ENCODE measurements at regions not wholly inside any gene's neighbourhood (a gene's known extent, or its start where the extent isn't known, plus 50 kb on each side); places are given as distances from the start of the nearest gene placed in this dataset.

DNA sequence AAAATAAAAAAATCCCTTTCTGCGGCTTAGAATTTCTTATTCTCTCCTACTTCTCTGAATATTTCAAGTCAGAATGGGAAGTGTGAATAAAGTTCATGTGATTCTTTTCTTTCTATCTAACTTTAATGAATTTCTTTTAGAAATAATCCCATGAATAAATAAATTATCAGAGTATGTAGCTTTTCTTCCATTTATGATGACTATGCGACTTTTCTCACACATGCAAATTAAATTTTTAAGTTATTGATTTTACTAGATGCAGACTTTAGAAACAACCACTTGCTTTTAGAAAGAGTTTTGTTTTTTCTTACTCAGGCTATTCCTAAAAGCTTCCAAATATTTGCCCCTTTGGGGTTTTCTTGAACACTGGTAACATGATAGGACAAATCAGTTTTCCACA lies 477.7 kb upstream of the AGTR1 start:
- DNase-seq (no peak), FAIRE-seq (no peak)
- Histone ChIP-seq H3K36me3 (ENCODE audit: control insufficient read depth in 2 of 3, insufficient read depth in 3 of 3, low read length in 3 of 3) (no peaks in the 10 kb centered on the region), H3K27me3 (ENCODE audit: control insufficient read depth, insufficient read depth, low read length) (no peaks in the 10 kb centered on the region), H3K27ac (ENCODE audit: low read depth in 2 of 2, low read length in 2 of 2) (no peak overlapping the region), H3K9me3 (ENCODE audit: control insufficient read depth in 2 of 3, insufficient read depth in 1 of 3, low read length in 3 of 3) (no peaks in the 10 kb centered on the region), H3K4me1 (ENCODE audit: control insufficient read depth in 2 of 3, insufficient read depth in 2 of 3, low read depth in 1 of 3, low read length in 3 of 3) (no peaks in the 10 kb centered on the region), H3K9ac (ENCODE audit: low read length in 3 of 3) (no peak overlapping the region), H3K4me3 (ENCODE audit: low read length in 3 of 3) (no peak overlapping the region)
- intact Hi-C loops (cut with DNase I): no loop called here
- no peak for TF ChIP-seq CTCF (IDR thresholded peaks at IDR 0.05; ENCODE audit: borderline replicate concordance, extremely low read depth, insufficient read depth)

DNA sequence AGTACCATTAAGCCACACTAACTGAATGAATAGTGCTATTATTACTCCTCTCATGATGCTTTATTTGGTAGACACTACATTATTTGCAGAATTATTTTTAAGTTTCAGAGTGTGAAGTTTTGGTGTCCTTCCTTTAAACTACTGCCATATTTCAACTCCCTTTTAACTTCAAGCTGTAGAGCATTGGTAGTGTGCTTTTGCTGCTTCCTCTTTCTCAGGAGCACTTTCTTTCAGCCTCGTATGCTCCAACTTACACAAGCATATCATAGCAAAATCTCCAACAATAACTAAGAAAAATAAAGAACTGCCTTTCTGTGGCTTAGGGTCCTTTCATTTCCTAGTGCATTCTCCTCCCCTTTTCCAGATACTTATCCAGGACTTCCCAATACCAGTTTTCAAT lies 476.4 kb upstream of the AGTR1 start:
- Histone ChIP-seq H3K4me1 (ENCODE audit: control insufficient read depth in 2 of 3, insufficient read depth in 2 of 3, low read depth in 1 of 3, low read length in 3 of 3) (no peaks in the 10 kb centered on the region), H3K36me3 (ENCODE audit: control insufficient read depth in 2 of 3, insufficient read depth in 3 of 3, low read length in 3 of 3) (no peaks in the 10 kb centered on the region), H3K9me3 (ENCODE audit: control insufficient read depth in 2 of 3, insufficient read depth in 1 of 3, low read length in 3 of 3) (no peaks in the 10 kb centered on the region), H3K27ac (ENCODE audit: low read depth in 2 of 2, low read length in 2 of 2) (no peak overlapping the region), H3K4me3 (ENCODE audit: low read length in 3 of 3) (no peak overlapping the region), H3K9ac (ENCODE audit: low read length in 3 of 3) (no peak overlapping the region), H3K27me3 (ENCODE audit: control insufficient read depth, insufficient read depth, low read length) (no peaks in the 10 kb centered on the region)
- FAIRE-seq (no peak), DNase-seq (no peak)
- intact Hi-C loops (cut with DNase I): no loop called here
- TF ChIP-seq CTCF (IDR thresholded peaks at IDR 0.05; ENCODE audit: borderline replicate concordance, extremely low read depth, insufficient read depth): no peak

- Histone ChIP-seq H3K4me1 (ENCODE audit: control insufficient read depth in 2 of 3, insufficient read depth in 2 of 3, low read depth in 1 of 3, low read length in 3 of 3) (no peaks in the 10 kb centered on the region), H3K9me3 (ENCODE audit: control insufficient read depth in 2 of 3, insufficient read depth in 1 of 3, low read length in 3 of 3) (no peaks in the 10 kb centered on the region), H3K27me3 (ENCODE audit: control insufficient read depth, insufficient read depth, low read length) (no peaks in the 10 kb centered on the region), H3K36me3 (ENCODE audit: control insufficient read depth in 2 of 3, insufficient read depth in 3 of 3, low read length in 3 of 3) (no peaks in the 10 kb centered on the region), H3K9ac (ENCODE audit: low read length in 3 of 3) (no peak overlapping the region), H3K27ac (ENCODE audit: low read depth in 2 of 2, low read length in 2 of 2) (no peak overlapping the region), H3K4me3 (ENCODE audit: low read length in 3 of 3) (no peak overlapping the region)
- no peak for FAIRE-seq
- intact Hi-C loops (cut with DNase I): no loop called here
- TF ChIP-seq CTCF (IDR thresholded peaks at IDR 0.05; ENCODE audit: borderline replicate concordance, extremely low read depth, insufficient read depth): no peak
- no peak for DNase-seq
These were observed 474.4 kb upstream of the AGTR1 start for GRCh38 chr3:148223266-148223665.

DNA sequence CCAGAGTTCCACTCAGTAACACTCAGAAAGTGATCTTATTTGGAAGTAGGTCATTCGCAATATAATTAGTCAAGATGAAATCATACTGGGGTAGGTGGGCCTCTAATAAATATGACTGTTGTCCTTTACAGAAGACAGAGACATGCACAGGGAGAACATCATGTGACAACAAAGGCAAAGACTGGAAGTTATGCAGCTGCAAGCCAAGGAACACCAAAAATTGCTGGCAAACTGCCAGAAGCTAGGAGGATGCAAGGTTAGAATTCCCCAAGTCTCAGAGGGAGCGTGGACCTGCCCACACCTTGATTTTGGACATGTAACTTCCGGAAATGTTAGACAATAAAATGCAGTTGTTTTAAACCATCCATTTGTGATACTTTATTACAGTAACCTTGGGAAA lies 471.5 kb upstream of the AGTR1 start:
- H3K9me3 ChIP-seq (ENCODE audit: control insufficient read depth in 2 of 3, insufficient read depth in 1 of 3, low read length in 3 of 3): no peaks in the 10 kb centered on the region
- no peaks in the 10 kb centered on the region for H3K36me3 ChIP-seq (ENCODE audit: control insufficient read depth in 2 of 3, insufficient read depth in 3 of 3, low read length in 3 of 3)
- TF ChIP-seq CTCF (IDR thresholded peaks at IDR 0.05; ENCODE audit: borderline replicate concordance, extremely low read depth, insufficient read depth): no peak
- FAIRE-seq (no peak), DNase-seq (no peak)
- intact Hi-C loops (cut with DNase I): no loop called here
- H3K27me3 ChIP-seq (ENCODE audit: control insufficient read depth, insufficient read depth, low read length): no peaks in the 10 kb centered on the region
- H3K4me1 ChIP-seq (ENCODE audit: control insufficient read depth in 2 of 3, insufficient read depth in 2 of 3, low read depth in 1 of 3, low read length in 3 of 3): no peaks in the 10 kb centered on the region
- H3K4me3 ChIP-seq (ENCODE audit: low read length in 3 of 3): no peak overlapping the region
- no peak overlapping the region for H3K27ac ChIP-seq (ENCODE audit: low read depth in 2 of 2, low read length in 2 of 2)
- no peak overlapping the region for H3K9ac ChIP-seq (ENCODE audit: low read length in 3 of 3)
